B cell (primary cell): ENCODE measurements at regions not wholly inside any gene's neighbourhood (a gene's known extent, or its start where the extent isn't known, plus 50 kb on each side); places are given as distances from the start of the nearest gene placed in this dataset.

Source experiments
- ATAC-seq: fragments of 200-7000 bp; cut with Tn5 transposase; one replicate; pipeline ENCODE4 v1.10.0; 2021; ENCODE audit warnings: low read depth, mild to moderate bottlenecking, moderate number of reproducible peaks, moderate library complexity
- CTCF ChIA-PET: fragments of 350-600 bp; sonication (Branson Sonifier 250); formaldehyde crosslinking; loops from one replicate; lab custom pipeline; 2021; ENCODE audit warnings: antibody characterized with exemption, inconsistent platforms; lab: Charles Lee
- POLR2A ChIA-PET: fragments of 350-600 bp; sonication (Branson Sonifier 250); formaldehyde crosslinking; loops from one replicate; lab custom pipeline; 2021; ENCODE audit warnings: antibody characterized with exemption; lab: Charles Lee
- DNase-seq: peaks from one replicate; pipeline ENCODE4 v3.0.0; 2013
- H2AFZ ChIP-seq: 2 replicates; pipeline ENCODE4 v1.6.1; 2012; ENCODE audit warnings: mild to moderate bottlenecking, low read depth, low read length; ENCODE audit not compliant: insufficient read depth, poor library complexity, severe bottlenecking
- H3K27ac ChIP-seq, 2 donors: 1 replicate in 1 of 2; 2 replicates in 1 of 2; pipeline ENCODE4 v1.5.1; 2012 to 2013; ENCODE audit warnings: low read length in 2 of 2, mild to moderate bottlenecking in 2 of 2, moderate library complexity in 1 of 2
- H3K27me3 ChIP-seq, 4 experiments: fragments of 200-600 bp in 1 of 4; sonication (generic) in 1 of 4; replicated peaks in 1 of 4; 1 replicate in 2 of 4; 2 replicates in 2 of 4; pipeline versions ENCODE4 v1.6.1 to v1.7.0; 2013 to 2016; ENCODE audit warnings: low read length in 3 of 4, mild to moderate bottlenecking in 2 of 4, mixed read lengths in 1 of 4, moderate library complexity in 1 of 4; ENCODE audit not compliant: insufficient read depth in 4 of 4, control insufficient read depth in 3 of 4; ENCODE audit errors: control extremely low read depth in 1 of 4
- H3K36me3 ChIP-seq, 2 experiments: replicated peaks in 1 of 2; 1 replicate in 1 of 2; 2 replicates in 1 of 2; pipeline versions ENCODE4 v1.6.1 to v1.7.1; 2013; ENCODE audit warnings: low read length in 1 of 2; ENCODE audit not compliant: insufficient read depth in 2 of 2, control insufficient read depth in 1 of 2; ENCODE audit errors: control extremely low read depth in 1 of 2, extremely low read depth in 1 of 2
- H3K4me1 ChIP-seq, 2 donors: fragments of 200-600 bp in 1 of 2; sonication (generic) in 1 of 2; 1 replicate in 1 of 2; 2 replicates in 1 of 2; pipeline versions ENCODE4 v1.5.1 to v1.6.1; 2013 to 2017; ENCODE audit warnings: low read length in 2 of 2; ENCODE audit not compliant: control insufficient read depth in 2 of 2, insufficient read depth in 2 of 2
- H3K4me2 ChIP-seq: replicated peaks from 2 replicates; pipeline ENCODE3; 2012; ENCODE audit warnings: mild to moderate bottlenecking, low read depth, low read length; ENCODE audit not compliant: poor library complexity, severe bottlenecking
- H3K4me3 ChIP-seq, 5 experiments: fragments of 200-600 bp in 1 of 5; sonication (generic) in 1 of 5; 1 replicate in 3 of 5; 2 replicates in 2 of 5; pipeline versions ENCODE4 v1.5.1 to v1.7.0; 2011 to 2016; ENCODE audit warnings: low read length in 4 of 5, mild to moderate bottlenecking in 4 of 5, low read depth in 2 of 5, control low read depth in 1 of 5, moderate library complexity in 1 of 5; ENCODE audit not compliant: insufficient read depth in 1 of 5; ENCODE audit errors: control extremely low read depth in 1 of 5, extremely low read depth in 1 of 5
- H3K79me2 ChIP-seq: fragments of 200-600 bp; sonication (generic); one replicate; pipeline ENCODE4 v1.6.0; 2016; ENCODE audit warnings: low read length; ENCODE audit not compliant: control insufficient read depth, insufficient read depth
- H3K9ac ChIP-seq: fragments of 200-600 bp; sonication (generic); 2 replicates; pipeline ENCODE4 v1.6.1; 2017; ENCODE audit warnings: mild to moderate bottlenecking, low read length, moderate library complexity
- H3K9me3 ChIP-seq, 3 donors: one replicate each; pipeline versions ENCODE4 v1.6.1 to v1.7.1; 2013; ENCODE audit warnings: low read length in 2 of 3; ENCODE audit not compliant: control insufficient read depth in 2 of 3, insufficient read depth in 1 of 3; ENCODE audit errors: control extremely low read depth in 1 of 3
- H4K20me1 ChIP-seq: 2 replicates; pipeline ENCODE4 v1.6.0; 2012; ENCODE audit warnings: mild to moderate bottlenecking, low read length; ENCODE audit not compliant: insufficient read depth, control insufficient read depth, poor library complexity, severe bottlenecking
- H3K27ac Mint-ChIP-seq: one replicate; pipeline ENCODE4 v1.8.0; 2021; ENCODE audit warnings: mixed read lengths
- H3K27me3 Mint-ChIP-seq: one replicate; pipeline ENCODE4 v1.8.0; 2021; ENCODE audit warnings: mixed read lengths
- H3K4me1 Mint-ChIP-seq: one replicate; pipeline ENCODE4 v1.8.0; 2021; ENCODE audit warnings: mixed read lengths
- H3K4me3 Mint-ChIP-seq: one replicate; pipeline ENCODE4 v1.8.0; 2021; ENCODE audit warnings: mixed read lengths
- H3K9me3 Mint-ChIP-seq: one replicate; pipeline ENCODE4 v1.8.0; 2022; ENCODE audit warnings: mixed read lengths; ENCODE audit not compliant: insufficient read depth
- EZH2 ChIP-seq: IDR thresholded peaks from 2 replicates; pipeline ENCODE4 v1.6.1; 2012; ENCODE audit warnings: borderline replicate concordance, low read depth, mild to moderate bottlenecking, moderate library complexity, low read length; ENCODE audit not compliant: insufficient read depth, poor library complexity, severe bottlenecking
- WGBS: methylation state at CpG from one replicate; pipeline ENCODE4 v1.1.5; 2013; ENCODE audit warnings: missing lambda C conversion rate; ENCODE audit not compliant: insufficient coverage; 5-methylcytosine and 5-hydroxymethylcytosine counted together
- intact Hi-C: fragments of 100-400 bp; cut with micrococcal nuclease; formaldehyde crosslinking; loops from one replicate; pipeline ENCODE4 v1.10.0; 2022
- TF ChIP-seq, protein P1 (sequence below): fragments of 200-600 bp; IDR thresholded peaks from one replicate; pipeline ENCODE4 v1.8.0; 2022; ENCODE audit warnings: antibody characterized with exemption, mild to moderate bottlenecking

DNA sequence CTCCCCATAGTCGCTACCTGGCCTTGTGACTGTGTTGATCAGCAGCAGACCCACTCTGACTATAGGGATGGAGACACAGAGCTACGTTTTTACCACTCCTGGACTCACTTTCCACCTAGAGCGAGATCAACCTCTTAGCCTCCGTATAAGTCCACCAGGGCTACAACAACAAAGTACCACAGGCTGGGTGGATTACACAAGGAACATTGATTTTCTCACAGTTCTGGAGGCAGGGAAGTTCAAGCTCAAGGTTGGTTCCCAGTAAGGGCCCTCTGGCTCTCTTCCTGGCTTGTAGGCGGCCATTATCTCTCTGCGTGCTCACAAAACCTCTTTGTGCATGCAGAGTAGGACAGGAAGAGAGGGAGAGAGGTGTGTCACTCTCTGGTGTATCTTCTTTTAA is 330.4 kb upstream of the PROK2 start:
- no peak for TF ChIP-seq EZH2
- intact Hi-C loops = no loop called here
- Histone ChIP-seq H3K36me3 (no peaks in the 10 kb centered on the region), H2AFZ (no peak overlapping the region), H3K9me3 (peaks cover 0 to 4% (median 0%) of the 10 kb centered on the region in 3 donors), H3K4me3 (no peak overlapping the region), H4K20me1 (no peaks in the 10 kb centered on the region), H3K27me3 (peaks cover 0 to 5% (median 4%) of the 10 kb centered on the region in 4 experiments), H3K4me2 (no peak overlapping the region), H3K27ac (no peak overlapping the region), H3K79me2 (no peaks in the 10 kb centered on the region), H3K4me1 (no peaks in the 10 kb centered on the region), H3K9ac (no peak overlapping the region)
- Mint-ChIP-seq H3K4me3 (no peak overlapping the region), H3K27me3 (peaks cover 3% of the 10 kb centered on the region), H3K4me1 (no peaks in the 10 kb centered on the region), H3K9me3 (no peaks in the 10 kb centered on the region), H3K27ac (no peak overlapping the region)
- ATAC-seq = no peak
- POLR2A ChIA-PET = no interaction called here
- DNase-seq = no peak
- CTCF ChIA-PET = no interaction called here
- WGBS = 86% methylated on average over 4 of the region's 6 CpGs

- H3K27ac Mint-ChIP-seq = no peak overlapping the region
- TF ChIP-seq, protein P1, sequence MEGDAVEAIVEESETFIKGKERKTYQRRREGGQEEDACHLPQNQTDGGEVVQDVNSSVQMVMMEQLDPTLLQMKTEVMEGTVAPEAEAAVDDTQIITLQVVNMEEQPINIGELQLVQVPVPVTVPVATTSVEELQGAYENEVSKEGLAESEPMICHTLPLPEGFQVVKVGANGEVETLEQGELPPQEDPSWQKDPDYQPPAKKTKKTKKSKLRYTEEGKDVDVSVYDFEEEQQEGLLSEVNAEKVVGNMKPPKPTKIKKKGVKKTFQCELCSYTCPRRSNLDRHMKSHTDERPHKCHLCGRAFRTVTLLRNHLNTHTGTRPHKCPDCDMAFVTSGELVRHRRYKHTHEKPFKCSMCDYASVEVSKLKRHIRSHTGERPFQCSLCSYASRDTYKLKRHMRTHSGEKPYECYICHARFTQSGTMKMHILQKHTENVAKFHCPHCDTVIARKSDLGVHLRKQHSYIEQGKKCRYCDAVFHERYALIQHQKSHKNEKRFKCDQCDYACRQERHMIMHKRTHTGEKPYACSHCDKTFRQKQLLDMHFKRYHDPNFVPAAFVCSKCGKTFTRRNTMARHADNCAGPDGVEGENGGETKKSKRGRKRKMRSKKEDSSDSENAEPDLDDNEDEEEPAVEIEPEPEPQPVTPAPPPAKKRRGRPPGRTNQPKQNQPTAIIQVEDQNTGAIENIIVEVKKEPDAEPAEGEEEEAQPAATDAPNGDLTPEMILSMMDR = no peak
- TF ChIP-seq EZH2 = no peak
- 100% methylated on average over 1 of the region's 5 CpGs for WGBS
Measured at GRCh38 chr3:72114773-72115172, 329.8 kb upstream of the PROK2 start.

More at GRCh38 chr3:72114773-72115172, 329.8 kb upstream of the PROK2 start:
- Histone ChIP-seq H3K9ac (no peak overlapping the region), H3K27ac (no peak overlapping the region), H4K20me1 (no peaks in the 10 kb centered on the region), H3K36me3 (no peaks in the 10 kb centered on the region), H3K79me2 (no peaks in the 10 kb centered on the region), H3K4me2 (no peak overlapping the region), H3K4me3 (no peak overlapping the region), H3K4me1 (no peaks in the 10 kb centered on the region), H3K27me3 (peaks cover 0 to 5% (median 4%) of the 10 kb centered on the region in 4 experiments), H3K9me3 (peaks cover 0 to 4% (median 0%) of the 10 kb centered on the region in 3 donors), H2AFZ (no peak overlapping the region)
- ATAC-seq (no peak), DNase-seq (no peak)
- no peaks in the 10 kb centered on the region for H3K4me1 Mint-ChIP-seq
- H3K27me3 Mint-ChIP-seq = peaks cover 3% of the 10 kb centered on the region
- CTCF ChIA-PET = no interaction called here
- no peaks in the 10 kb centered on the region for H3K9me3 Mint-ChIP-seq
- POLR2A ChIA-PET = no interaction called here
- no peak overlapping the region for H3K4me3 Mint-ChIP-seq
- intact Hi-C loops = no loop called here
